DMS 273 treated with DMSO at 0.1 percent for 48 hours (cell line): ENCODE measurements at regions not wholly inside any gene's neighbourhood (a gene's known extent, or its start where the extent isn't known, plus 50 kb on each side); places are given as distances from the start of the nearest gene placed in this dataset.
"Not testable (repeated sequence)": the region's sequence is repeated elsewhere in the genome, so short reads cannot be mapped to it uniquely, and the experiment has no call there.

Source experiments
- DNase-seq: peaks from one replicate; lab custom pipeline; 2025; lab: John Stamatoyannopoulos, UW

DNA sequence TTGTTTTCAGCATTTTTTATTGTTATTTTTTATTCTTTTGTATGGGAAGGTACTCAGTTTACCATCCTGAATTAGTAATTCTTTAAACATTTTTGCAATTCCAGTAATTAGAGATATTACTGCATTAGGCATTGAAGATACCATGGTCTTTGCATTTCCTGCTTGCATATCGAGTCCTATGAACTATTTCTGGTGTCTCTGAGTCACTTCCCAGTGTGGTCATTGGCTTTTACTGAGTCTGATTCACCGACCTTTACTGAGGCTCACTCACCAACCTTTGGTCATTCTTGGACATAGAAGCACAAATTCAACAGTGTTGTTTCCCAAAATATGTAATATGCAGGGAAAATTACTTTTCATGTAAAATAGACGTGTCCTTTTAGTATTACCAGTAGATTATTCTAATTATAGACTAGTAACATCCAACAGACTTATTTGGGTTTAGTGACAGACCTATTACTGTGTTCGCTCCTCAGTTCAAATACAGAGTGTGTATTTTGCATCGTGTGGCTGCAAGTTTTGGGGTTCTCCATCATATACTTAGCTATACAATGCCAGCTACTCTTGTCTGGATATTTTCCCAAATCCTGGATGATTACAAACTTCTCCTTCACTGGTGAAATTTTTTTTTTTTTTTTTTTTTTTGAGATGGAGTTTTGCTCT lies 180.7 kb upstream of the PRSS1 start:
- DNase-seq, result no peak

DNA sequence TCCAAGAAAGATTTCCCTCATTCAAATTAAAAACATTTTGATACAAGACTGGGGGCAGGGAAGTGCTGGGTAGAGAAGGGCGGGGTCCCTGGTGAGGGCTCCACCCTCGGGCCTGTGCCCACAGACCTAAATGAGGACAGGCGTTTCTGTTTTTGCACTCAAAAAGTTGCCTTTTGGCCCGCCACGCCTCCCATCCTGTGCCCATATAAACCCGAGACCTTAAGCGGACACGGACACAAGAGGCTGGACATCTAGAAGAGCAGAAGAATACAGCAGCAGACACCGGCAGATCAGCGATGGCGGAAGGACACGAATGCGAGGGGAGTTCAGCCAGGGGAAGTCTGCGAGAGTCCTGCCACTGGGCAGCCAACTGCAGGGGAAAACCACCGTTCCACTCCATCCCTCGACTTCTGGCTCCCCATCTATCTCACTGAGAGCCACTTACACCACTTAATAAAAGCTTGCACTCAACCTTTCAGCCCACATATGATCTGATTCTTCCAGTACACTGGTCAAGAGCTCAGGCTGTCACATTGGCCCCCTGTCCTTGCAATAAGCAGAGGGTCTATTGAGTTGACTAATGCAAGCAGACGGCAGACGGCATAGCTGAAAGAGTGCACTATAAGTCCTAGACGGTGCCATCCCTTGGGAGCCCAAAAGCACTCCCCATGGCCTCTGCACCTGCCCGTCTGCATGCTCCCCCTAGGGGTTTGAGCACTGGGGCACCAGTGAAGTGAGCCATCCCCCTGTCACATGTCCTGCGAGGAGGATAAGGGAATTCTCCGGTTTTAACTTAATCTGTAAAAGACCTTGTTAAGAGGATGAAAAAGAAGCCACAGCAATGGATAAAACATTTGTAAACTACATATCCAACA lies 181.8 kb upstream of the PRSS1 start:
- DNase-seq, result no peak

DNA sequence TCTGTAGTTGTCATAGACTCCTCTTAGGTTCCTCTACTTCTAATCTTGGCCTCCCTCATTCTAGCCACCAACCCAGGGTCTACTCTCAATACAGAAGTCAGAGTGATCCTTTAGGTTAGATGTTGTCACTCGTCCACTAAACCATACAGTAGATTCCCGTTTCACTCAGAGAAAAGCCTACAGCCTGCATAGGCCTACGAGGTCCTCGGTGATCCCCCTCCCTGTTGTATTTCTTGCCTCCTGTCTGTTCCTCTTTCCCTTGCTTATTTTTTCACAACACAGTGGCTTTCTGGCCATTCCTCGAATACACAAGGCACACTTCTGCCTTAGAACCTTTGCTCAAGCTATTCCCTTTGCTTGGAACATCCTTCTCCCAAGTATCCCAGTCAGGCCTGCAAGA lies 183.0 kb upstream of the PRSS1 start:
- no peak for DNase-seq

DNA sequence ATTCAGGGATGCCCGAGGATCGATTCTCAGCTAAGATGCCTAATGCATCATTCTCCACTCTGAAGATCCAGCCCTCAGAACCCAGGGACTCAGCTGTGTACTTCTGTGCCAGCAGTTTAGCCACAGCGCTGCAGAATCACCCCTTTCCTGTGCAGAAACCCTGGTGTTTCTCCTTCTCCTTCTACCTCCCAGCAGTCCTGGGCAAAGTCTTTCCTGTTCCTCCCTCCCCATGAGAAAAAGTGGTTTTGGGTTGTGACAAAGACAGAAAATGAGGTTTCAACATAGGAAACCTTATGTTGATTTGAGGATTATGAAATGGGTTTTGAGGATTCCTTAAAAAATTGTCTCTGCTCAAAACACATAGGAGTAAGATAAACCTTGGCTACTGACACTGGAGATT lies 185.1 kb upstream of the PRSS1 start:
- not testable (repeated sequence) for DNase-seq

DNA sequence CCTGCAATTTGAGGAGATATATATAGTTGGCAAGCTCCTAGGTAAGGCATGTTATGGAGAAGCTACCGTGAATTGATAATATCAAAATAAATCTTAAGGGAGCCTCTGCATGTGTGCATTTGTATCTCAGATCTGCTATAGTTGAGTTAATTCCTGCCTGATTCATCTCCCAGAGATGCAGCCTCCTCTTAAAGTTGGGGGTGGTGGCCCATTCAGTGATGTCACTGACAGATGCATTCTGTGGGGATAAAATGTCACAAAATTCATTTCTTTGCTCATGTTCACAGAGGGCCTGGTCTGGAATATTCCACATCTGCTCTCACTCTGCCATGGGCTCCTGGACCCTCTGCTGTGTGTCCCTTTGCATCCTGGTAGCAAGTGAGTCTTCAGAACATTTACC lies 185.8 kb upstream of the PRSS1 start:
- no peak for DNase-seq

DNA sequence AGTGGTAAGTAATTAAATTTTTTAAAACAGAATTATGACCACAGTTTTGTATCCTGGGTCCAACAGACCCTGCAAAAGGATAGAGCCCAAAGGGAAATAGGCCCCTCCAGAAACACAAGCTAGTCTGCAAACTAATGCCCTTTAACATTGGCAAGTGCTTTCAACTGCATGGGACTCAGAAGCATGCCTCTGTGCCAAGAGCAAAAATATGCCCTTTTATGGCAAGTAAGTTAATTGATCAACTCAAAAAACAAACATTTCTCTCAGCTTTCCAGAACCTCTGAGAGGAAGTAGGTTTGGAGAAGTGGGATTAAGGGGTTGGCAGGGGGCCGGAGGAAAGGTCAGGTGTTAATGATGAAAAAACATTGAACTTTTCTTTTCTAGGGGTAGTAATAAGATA lies 186.6 kb upstream of the PRSS1 start:
- no peak for DNase-seq

DNA sequence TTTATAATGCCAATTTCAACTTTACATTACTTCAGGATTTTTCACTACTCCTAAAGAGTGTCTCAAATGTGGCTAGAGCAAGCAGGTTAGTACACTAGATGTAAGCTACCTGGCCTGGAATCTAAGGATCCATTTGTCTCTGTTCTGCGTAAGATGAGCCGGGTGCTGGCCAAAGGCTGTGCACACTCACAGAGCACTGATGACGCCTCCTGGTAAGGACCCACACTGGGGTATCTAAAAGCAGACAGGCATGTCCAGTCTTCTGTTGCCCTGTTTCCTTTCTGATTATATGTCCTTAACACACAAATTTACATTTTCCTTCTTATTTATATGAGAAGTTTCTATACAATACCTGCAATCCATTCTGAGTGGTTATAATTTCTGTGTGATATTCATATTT lies 187.9 kb upstream of the PRSS1 start:
- DNase-seq, result not testable (repeated sequence)

DNA sequence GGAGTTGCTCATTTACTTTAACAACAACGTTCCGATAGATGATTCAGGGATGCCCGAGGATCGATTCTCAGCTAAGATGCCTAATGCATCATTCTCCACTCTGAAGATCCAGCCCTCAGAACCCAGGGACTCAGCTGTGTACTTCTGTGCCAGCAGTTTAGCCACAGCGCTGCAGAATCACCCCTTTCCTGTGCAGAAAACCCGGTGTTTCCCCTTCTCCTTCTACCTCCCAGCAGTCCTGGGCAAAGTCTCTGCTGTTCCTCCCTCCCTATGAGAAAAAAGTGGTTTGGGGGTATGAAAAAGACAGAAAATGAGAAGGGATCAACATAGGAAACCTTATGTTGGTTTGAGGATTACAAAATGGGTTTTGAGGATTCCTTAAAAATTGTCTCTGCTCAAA lies 188.5 kb upstream of the PRSS1 start:
- not testable (repeated sequence) for DNase-seq

DNA sequence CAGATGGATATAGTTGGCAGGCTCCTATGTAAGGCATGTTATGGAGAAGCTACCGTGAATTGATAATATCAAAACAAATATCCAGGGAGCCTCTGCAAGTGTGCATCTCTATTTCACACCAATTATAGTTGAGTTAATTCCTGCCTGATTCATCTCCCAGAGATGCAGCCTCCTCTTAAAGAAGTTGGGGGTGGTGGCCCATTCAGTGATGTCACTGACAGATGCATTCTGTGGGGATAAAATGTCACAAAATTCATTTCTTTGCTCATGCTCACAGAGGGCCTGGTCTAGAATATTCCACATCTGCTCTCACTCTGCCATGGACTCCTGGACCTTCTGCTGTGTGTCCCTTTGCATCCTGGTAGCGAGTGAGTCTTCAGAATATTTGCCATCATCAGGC lies 189.1 kb upstream of the PRSS1 start:
- no peak for DNase-seq

DNA sequence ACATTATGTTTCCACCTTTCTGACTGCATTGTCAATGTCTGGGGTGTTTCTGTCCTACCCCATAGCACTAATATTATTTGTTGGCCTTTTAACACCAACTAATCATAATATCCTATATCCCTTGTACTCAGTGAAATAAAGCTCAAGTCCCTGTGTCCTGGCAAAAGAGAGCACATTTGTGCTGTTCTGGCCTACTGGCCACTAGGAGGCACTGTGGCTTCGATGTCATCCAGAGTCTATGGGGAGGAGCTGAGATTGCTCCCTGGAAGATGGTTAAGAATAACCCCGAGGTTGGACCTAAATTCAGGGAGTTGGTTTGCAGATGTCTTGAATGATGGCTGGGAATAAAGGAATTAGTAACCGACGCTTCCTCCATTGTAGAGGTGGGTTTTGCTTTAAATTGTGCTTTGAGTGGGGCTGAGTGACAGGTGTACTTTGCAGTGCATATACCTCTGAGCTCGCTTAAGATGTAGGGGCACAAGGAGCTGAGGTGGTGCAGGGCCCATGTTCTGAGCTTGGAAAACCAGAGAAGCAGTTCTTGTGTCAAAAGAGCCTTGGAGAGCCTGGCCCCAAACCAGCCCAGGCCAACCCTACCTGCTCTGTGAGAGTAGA lies 191.2 kb upstream of the PRSS1 start:
- no peak for DNase-seq

DNA sequence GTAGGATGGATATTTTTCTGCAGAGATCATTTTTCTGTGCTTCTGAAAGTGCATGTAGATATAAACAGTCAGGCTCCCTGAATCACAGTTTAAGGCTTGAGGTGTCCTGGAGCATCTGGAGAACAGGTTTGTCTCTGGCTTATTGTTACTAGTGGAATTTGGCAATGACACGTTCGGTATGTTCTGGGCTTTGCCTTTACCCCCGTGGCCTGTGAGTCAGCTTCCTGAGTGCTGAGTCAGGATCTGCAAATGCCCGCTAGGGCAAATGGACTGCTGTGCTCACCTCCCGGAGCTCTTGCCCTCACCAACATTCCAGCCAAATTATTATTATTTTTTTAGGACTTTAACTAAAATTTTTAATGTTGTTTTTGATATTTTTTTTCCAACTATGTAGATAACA lies 192.5 kb upstream of the PRSS1 start:
- no peak for DNase-seq

DNA sequence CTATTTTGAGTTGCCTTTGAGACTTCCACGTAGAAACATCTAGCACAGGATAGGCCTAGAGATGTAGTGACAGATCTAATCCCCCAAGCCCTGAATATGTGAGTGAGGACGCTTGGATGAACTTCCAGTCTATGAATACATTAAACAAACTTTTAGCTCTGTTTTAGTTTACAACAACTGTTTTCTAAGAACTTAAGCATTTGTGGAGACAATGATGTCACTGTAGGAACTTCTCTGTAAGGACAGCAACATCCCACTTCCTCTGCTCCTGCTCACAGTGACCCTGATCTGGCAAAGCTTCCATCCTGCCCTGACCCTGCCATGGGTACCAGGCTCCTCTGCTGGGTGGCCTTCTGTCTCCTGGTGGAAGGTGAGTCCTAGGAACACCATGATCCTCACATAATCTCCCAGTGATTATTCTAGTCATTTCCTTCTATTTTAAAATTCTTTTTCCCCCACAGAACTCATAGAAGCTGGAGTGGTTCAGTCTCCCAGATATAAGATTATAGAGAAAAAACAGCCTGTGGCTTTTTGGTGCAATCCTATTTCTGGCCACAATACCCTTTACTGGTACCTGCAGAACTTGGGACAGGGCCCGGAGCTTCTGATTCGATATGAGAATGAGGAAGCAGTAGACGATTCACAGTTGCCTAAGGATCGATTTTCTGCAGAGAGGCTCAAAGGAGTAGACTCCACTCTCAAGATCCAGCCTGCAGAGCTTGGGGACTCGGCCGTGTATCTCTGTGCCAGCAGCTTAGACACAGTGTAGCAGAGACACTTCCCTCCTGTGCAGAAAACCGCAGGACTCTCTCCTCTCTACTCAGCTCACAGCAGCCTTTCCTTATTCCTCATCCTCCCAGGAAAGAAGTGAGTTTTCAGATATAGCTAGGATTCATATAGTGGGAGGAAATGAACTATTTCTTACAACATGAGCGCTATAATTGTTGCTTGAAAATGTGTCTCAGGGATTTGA lies 194.4 kb upstream of the PRSS1 start:
- DNase-seq, result no peak

DNA sequence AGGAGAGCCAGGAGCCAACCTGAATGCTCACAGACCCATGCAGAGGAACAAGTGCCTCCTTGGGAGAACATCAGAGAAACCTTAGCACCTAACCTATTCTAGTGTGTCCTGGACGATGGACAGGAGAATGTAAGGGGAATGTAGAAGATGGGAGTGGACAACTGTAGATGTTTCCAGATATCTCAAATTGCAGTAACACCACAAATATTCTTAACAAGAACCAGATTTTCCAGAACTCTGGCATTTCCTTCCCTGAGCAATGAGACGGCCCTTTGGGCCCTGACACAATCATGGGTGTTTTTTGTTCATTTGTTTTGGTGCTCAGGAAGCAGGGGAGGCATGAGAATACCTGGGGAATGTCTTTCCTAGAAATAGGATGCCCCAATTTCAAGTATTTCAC lies 196.1 kb upstream of the PRSS1 start:
- no peak for DNase-seq

DNA sequence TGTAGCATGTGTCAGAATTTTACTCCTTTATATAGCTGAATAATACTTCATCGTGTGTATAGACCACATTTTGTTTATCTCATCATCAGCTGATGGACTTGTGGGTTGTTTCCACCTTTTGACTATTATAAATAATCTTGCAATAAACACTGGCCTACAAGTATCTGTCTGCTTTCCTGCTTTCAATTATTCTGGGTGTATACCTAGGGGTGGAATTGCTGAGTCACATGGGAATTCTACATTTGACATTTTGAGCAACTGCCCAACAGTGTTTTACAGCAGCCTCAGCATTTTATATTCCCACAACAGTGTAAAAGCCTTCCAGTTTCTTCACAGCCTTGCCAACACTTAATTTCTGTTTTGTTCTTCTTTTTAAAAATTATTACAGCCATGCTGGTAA lies 200.3 kb upstream of the PRSS1 start:
- DNase-seq, result no peak

DNA sequence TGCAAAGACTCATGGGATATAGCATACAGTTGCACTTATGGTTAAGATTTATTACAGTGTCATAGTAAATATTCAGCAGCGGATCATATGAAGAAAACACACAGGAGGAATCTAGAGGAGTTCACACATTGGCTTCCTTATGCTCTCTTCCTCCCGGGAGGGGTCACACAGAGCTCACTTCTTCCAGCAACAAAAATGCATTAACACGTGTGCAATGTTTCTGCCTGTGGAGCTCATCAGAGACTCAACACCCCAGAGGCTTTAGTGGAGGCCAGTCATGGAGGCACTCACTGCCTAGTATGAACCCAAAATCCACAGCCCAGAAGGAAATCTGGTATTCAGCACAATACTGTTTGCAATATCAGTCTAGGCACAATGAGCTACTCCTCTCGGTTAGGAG lies 202.8 kb upstream of the PRSS1 start:
- no peak for DNase-seq

DNA sequence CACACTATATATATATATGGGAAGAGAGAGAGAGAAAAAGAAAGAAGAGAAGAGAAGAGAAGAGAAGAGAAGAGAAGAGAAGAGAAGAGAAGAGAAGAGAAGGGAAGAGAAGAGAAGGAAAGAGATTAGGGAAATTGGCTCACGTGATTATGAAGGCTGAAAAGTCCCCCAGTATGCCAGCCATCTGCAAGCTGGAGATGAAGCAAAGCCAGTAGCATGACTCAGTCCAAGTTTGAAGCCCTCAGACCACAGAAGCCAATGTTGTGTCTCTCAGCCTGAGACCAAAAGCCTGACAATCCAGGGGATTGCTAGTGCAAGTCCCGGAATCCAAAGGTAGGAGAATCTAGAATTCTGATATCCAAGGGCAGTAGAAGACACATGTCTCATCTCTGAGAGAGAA lies 206.3 kb upstream of the PRSS1 start:
- no peak for DNase-seq

DNA sequence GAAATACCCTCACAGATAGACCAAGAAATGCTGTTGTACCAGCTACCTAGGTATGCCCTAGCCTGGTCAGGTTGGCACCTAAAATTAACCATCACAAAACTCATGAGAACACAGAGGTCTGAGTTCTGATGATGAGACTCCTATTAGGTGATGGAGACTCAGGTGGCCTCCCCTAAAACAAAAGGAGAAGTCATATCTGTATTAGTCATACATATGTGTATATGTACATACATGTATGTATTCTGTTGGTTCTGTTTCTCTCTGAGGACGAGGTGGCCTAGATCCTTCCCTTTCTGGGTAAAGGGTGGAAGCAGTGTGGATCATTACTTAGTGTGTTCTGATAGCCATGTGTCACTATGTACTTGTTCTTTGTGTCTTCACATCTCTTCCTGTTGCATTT lies 207.2 kb upstream of the PRSS1 start:
- DNase-seq, result no peak

DNA sequence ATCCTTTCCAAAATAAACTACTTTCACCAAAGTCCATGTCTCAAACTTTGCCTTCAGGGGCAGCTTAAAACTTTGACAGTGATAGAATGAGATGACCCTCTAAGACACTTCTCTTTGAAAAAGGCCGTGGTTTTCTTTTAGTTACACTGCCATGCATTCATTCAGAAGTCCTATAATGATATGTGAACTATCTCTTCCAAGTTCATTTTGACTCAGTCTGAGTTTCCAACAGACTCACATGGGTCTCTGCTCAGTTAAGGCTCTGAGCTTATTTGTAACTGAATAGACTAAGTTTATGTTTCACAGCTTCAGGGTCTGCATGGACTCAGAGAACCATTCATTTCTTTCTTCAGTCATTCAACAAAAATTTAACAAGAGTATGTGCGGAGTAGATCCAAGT lies 208.9 kb upstream of the PRSS1 start:
- no peak for DNase-seq

DNA sequence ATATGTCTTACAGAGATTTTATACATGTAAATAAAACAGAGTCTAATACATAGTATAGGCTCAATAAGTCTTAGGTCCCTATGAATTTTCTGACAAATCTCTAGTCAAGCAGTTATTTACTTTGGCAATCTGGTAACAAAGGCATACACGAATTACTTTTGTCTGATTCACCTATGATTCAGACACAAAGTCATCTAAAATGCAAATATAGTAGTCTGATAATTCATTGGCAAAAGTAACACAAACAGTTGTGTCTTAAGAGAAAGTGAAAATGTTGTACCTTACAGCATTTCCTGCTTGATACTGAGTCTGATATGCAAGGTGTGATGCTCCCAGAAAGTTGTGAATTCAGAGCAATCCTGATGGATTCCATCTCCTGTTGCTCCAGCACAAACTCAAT lies 209.4 kb upstream of the PRSS1 start:
- no peak for DNase-seq

DNA sequence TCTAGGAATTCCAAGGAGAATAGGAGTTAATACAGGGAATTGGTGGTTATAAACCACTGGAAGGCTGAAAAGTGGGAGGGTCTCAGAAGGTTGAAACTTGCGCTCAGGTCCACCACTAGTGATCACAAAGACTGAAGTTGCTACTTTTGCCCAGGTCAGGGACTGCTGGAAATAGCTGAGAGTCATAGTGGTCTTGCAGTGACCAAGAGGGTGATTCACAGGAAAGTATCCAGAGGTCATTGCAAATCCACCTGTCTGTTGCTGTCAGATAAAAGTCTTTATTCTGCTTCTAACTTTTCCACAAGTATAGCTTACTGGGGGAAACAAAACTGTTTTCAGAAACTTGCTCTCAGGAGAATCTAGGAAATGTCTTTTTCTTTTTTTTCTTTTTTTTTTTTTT lies 211.5 kb upstream of the PRSS1 start:
- DNase-seq, result no peak

DNA sequence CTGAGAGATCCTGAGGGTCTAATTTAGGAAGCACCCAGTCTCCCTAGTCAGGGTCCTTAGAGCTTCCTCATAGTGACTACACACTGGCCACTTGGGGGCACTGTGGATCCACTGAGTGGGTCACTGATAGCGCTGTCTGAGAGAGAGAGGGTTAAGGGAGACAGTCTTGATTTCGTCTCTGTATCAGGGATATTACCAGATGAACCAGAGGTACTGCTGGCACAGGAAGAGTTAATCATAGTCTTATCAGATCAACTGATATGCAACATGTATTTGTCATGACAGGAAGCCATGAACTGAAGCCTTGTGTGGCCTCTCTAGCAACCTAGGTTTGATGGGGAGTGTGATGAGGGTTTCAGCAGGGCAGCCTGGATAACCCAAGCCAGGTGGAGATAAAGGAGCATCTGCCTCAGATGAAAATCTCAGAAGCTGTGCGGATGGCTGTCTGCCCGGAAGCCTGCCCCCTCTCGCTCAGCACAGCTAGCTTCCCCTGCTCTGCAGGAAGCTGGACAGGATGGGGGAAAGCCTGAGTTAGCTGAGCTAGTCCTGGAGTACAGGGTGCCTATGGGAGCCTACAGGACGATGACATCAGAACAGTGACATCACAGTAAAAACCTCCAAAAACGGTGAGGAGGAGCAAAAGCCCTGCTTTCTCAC lies 214.0 kb upstream of the PRSS1 start:
- no peak for DNase-seq

DNA sequence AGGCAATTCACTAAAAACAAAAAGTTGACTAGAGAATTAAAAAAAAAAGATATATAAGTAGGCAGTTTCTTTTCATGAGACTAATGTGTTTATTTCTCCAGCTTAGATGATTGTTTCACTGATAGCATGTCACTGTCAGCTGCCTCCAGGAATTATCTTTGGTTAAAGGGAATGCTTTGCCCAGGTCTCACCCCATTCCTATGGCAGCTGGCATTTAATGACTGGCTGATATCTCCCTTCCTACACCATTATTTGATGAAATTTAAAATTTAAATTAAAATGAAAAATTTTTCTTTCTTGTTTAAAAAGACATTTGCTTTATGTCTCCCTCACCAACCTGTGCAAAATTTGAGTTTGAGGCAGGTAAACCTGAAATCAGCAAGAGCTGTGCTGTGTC lies 214.5 kb upstream of the PRSS1 start:
- no peak for DNase-seq
